ENCODE measurements at regions not wholly inside any gene's neighbourhood (a gene's known extent, or its start where the extent isn't known, plus 50 kb on each side); places are given as distances from the start of the nearest gene placed in this dataset.
"Not testable (repeated sequence)": the region's sequence is repeated elsewhere in the genome, so short reads cannot be mapped to it uniquely, and the experiment has no call there.

GRCh38 chr2:83233326-83233725 lies 1225.8 kb downstream of the SUCLG1 start:
- no peak for DNase-seq

- DNase-seq: no peak
Measured at GRCh38 chr2:83229443-83229842, 1229.6 kb downstream of the SUCLG1 start.

- DNase-seq: no peak
Measured at GRCh38 chr2:83224591-83225200, 1234.4 kb downstream of the SUCLG1 start.

GRCh38 chr2:83221258-83221657 lies 1237.8 kb downstream of the SUCLG1 start:
- no peak for DNase-seq

GRCh38 chr2:83217854-83218253 lies 1241.2 kb downstream of the SUCLG1 start:
- no peak for DNase-seq

- no peak for DNase-seq
Measured at GRCh38 chr2:83196225-83196624, 1262.9 kb downstream of the SUCLG1 start.

- DNase-seq: no peak
Measured at GRCh38 chr2:83191316-83191715, 1267.8 kb downstream of the SUCLG1 start.

GRCh38 chr2:83186105-83186760 lies 1272.8 kb downstream of the SUCLG1 start:
- DNase-seq: no peak

GRCh38 chr2:83180862-83181530 lies 1278.1 kb downstream of the SUCLG1 start:
- DNase-seq: not testable (repeated sequence)

- no peak for DNase-seq
Measured at GRCh38 chr2:83176539-83176938, 1282.5 kb downstream of the SUCLG1 start.

- no peak for DNase-seq
Measured at GRCh38 chr2:83172841-83173240, 1286.2 kb downstream of the SUCLG1 start.

- no peak for DNase-seq
Measured at GRCh38 chr2:83168377-83168776, 1290.7 kb downstream of the SUCLG1 start.

GRCh38 chr2:83162421-83162820 lies 1296.7 kb downstream of the SUCLG1 start:
- no peak for DNase-seq

- no peak for DNase-seq
Measured at GRCh38 chr2:83160571-83160970, 1298.5 kb downstream of the SUCLG1 start.

GRCh38 chr2:83155826-83156225 lies 1303.3 kb downstream of the SUCLG1 start:
- DNase-seq: no peak

- DNase-seq: no peak
Measured at GRCh38 chr2:83143946-83144345, 1315.1 kb downstream of the SUCLG1 start.

GRCh38 chr2:83142934-83143333 lies 1316.1 kb downstream of the SUCLG1 start:
- DNase-seq: no peak

- no peak for DNase-seq
Measured at GRCh38 chr2:83115606-83116005, 1343.5 kb downstream of the SUCLG1 start.

GRCh38 chr2:83115155-83115554 lies 1343.9 kb downstream of the SUCLG1 start:
- no peak for DNase-seq

GRCh38 chr2:83113953-83114352 lies 1345.1 kb downstream of the SUCLG1 start:
- no peak for DNase-seq

GRCh38 chr2:83112858-83113257 lies 1346.2 kb downstream of the SUCLG1 start:
- no peak for DNase-seq

- no peak for DNase-seq
Measured at GRCh38 chr2:83109284-83109683, 1349.8 kb downstream of the SUCLG1 start.

GRCh38 chr2:83106853-83107252 lies 1352.2 kb downstream of the SUCLG1 start:
- DNase-seq: no peak

- DNase-seq: no peak
Measured at GRCh38 chr2:83104202-83104601, 1354.9 kb downstream of the SUCLG1 start.

All from activated T-cell treated with anti-CD3 and anti-CD28 coated beads for 4 hours (primary cell).